Colonic mucosa (tissue), 4 donors: ENCODE measurements at regions not wholly inside any gene's neighbourhood (a gene's known extent, or its start where the extent isn't known, plus 50 kb on each side); places are given as distances from the start of the nearest gene placed in this dataset.
"Not testable (repeated sequence)": the region's sequence is repeated elsewhere in the genome, so short reads cannot be mapped to it uniquely, and the experiment has no call there.

Experiments
- DNase-seq: peaks from one replicate; pipeline ENCODE4 v3.0.0-alpha.2; 2020
- H3K27ac ChIP-seq: fragments of 200-600 bp; one replicate; pipeline ENCODE4 v1.8.0; 2021
- H3K27me3 ChIP-seq: fragments of 200-600 bp; one replicate; pipeline ENCODE4 v1.8.0; 2021
- H3K36me3 ChIP-seq: fragments of 200-600 bp; one replicate; pipeline ENCODE4 v1.8.0; 2021
- H3K4me1 ChIP-seq: fragments of 200-600 bp; one replicate; pipeline ENCODE4 v1.8.0; 2021; ENCODE audit warnings: mild to moderate bottlenecking
- H3K4me3 ChIP-seq: fragments of 200-600 bp; one replicate; pipeline ENCODE4 v1.8.0; 2021
- H3K9ac ChIP-seq, 2 donors: one replicate each; pipeline ENCODE4 v1.7.0; 2013; ENCODE audit warnings: control low read depth in 2 of 2, low read depth in 2 of 2, low read length in 2 of 2
- H3K9me3 ChIP-seq: fragments of 200-600 bp; one replicate; pipeline ENCODE4 v1.8.0; 2021
- intact Hi-C: fragments of 100-400 bp; cut with DNase I; formaldehyde crosslinking; loops from one replicate; pipeline ENCODE4 v1.14.1; 2022
- TF ChIP-seq, protein P1 (sequence below): fragments of 200-600 bp; IDR thresholded peaks from one replicate; pipeline ENCODE4 v1.8.0; 2022; ENCODE audit warnings: antibody characterized with exemption, mild to moderate bottlenecking
- donor health status: healthy.
- donor health status: DM: no; HTN: no; CAD: no.
- donor health status: DM: no; HTN: no; CAD: no.

DNA sequence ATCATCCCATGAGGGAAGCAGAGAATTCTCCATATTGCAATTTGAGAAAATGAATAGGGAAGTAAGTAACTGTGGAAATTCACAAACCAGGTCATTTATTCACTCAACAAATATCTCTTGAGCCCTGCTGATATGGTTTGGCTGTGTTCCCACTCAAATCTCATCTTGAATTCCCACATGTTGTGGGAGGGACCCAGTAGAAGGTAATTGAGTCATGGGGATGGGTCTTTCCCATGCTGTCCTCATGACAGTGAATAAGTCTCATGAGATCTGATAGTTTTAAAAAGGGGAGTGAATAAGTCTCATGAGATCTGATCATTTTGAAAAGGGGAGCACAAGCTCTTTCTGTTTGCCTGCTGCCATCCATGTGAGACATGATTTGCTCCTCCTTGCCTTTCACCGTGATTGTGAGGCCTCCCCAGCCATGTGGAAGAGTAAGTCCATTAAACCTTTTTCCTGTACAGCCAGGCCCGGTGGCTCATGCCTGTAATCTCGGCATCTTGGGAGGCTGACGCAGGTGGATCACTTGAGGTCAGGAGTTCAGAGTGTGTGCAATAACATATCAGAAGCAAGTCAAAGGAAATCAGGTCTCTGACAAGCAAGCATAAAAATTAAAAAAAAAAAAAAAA, 193.2 kb downstream of the NDUFA10 start:
- intact Hi-C loops: no loop called here
- TF ChIP-seq, protein P1, sequence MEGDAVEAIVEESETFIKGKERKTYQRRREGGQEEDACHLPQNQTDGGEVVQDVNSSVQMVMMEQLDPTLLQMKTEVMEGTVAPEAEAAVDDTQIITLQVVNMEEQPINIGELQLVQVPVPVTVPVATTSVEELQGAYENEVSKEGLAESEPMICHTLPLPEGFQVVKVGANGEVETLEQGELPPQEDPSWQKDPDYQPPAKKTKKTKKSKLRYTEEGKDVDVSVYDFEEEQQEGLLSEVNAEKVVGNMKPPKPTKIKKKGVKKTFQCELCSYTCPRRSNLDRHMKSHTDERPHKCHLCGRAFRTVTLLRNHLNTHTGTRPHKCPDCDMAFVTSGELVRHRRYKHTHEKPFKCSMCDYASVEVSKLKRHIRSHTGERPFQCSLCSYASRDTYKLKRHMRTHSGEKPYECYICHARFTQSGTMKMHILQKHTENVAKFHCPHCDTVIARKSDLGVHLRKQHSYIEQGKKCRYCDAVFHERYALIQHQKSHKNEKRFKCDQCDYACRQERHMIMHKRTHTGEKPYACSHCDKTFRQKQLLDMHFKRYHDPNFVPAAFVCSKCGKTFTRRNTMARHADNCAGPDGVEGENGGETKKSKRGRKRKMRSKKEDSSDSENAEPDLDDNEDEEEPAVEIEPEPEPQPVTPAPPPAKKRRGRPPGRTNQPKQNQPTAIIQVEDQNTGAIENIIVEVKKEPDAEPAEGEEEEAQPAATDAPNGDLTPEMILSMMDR: no peak
- no peak for DNase-seq
- Histone ChIP-seq H3K9ac (no peak overlapping the region), H3K4me1 (no peaks in the 10 kb centered on the region), H3K4me3 (no peak overlapping the region), H3K36me3 (no peaks in the 10 kb centered on the region), H3K27me3 (no peaks in the 10 kb centered on the region), H3K27ac (no peak overlapping the region), H3K9me3 (no peaks in the 10 kb centered on the region)

DNA sequence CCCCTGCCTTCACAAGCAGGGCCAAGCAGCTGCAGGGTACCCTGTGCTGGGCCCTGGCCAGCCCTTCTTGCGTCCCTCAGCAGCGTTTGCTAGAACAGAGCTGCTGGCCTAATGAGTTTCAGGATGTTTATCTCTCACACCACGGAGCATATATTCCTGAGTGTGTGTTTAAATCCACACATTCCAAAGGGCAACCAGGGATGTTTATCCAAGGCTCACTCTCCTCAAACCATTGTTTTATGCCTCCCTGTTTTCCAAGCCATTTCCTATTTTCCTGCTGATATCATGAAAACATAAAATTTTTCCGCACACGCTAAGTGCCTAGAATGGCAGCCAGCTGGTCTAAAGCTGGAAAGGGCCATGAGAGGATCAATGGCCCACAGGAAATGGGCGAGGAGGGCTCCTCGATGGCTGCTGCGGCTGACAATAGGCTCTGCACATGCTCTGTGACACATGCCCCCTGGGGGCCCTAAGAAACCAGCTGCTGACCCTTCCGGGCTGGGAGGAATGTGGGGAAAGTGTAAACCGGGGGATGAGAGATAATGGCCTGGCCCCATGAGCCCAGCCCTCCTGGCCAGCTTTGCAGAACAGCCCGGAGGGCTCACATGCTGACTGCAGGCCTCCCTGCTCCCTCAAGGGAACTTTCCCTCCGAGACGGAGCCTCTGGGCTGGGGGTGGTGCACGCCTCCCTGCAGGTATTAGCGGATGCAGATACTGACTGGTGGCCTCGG, 194.0 kb downstream of the NDUFA10 start:
- Histone ChIP-seq H3K27me3 (no peaks in the 10 kb centered on the region), H3K9ac (no peak overlapping the region), H3K27ac (no peak overlapping the region), H3K9me3 (no peaks in the 10 kb centered on the region), H3K4me3 (no peak overlapping the region), H3K36me3 (no peaks in the 10 kb centered on the region), H3K4me1 (no peaks in the 10 kb centered on the region)
- TF ChIP-seq, protein P1: no peak
- DNase-seq: peak; percentile 16
- intact Hi-C loops: no loop called here

DNA sequence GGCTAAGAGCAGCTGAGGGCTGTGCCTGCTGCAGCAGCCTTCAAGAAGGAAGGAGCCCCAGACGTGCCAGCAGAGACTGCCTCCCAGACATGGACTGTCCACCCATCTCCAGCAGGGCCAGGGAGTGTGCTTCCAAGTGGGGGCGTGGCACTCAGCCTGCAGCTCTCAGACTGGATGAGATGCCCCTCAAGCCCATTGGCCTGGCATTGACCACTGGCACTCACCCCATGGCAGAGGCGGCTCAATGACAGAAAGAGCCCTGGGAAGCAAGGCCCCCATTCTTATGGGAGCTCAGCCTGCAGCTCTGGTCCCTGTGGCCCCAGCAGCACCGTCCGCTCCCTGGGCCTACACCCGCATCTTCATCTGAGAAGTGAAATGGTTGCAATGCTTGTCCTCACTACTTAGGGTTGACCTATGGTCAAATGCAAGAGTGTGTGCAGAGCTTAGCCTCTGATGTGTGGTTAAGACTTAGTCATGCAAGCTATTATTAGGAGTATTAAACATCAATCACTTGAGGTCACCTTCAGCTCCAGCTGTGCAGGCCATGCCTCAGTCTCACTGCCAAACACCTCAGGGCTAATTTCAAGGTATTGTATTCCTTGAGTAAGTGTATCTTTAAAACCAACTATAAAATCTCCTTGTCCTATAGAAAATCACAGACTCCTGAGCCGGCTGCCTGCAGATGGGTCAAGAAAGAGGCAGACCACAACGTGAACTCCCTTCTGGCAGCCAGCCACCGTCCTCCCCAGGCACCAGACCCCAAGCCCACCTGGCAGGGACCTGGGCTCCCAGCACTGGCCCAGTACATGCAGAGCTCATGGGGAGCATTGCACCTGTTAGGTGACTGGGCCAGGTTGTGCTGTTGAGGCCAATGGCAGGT, 194.8 kb downstream of the NDUFA10 start:
- TF ChIP-seq, protein P1: no peak
- DNase-seq: peak; percentile 9
- Histone ChIP-seq H3K4me3 (no peak overlapping the region), H3K9ac (no peak overlapping the region), H3K27me3 (no peaks in the 10 kb centered on the region), H3K36me3 (no peaks in the 10 kb centered on the region), H3K27ac (no peak overlapping the region), H3K9me3 (no peaks in the 10 kb centered on the region), H3K4me1 (no peaks in the 10 kb centered on the region)
- intact Hi-C loops: no loop called here

DNA sequence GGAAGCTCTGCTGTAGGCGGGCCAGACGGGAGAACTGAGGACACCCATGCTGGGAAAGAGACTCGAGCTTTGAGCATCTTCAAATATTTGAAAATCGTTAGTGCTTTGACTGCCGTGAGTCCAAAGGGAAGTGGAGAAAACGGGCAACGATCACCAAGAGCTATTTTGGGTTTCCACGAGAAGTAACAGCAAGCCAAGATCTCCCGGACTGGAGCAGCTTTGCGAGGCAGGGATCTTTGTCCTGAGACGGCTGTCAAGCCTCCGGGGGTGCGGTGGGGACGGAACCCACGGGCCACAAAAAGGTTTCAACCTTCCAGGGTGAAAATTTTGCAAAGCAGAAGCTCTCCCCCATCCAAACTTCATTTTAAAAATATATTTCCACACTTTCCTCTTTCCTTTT, 195.8 kb downstream of the NDUFA10 start:
- Histone ChIP-seq H3K36me3 (no peaks in the 10 kb centered on the region), H3K4me3 (no peak overlapping the region), H3K9ac (no peak overlapping the region), H3K27ac (no peak overlapping the region), H3K27me3 (no peaks in the 10 kb centered on the region), H3K4me1 (no peaks in the 10 kb centered on the region), H3K9me3 (no peaks in the 10 kb centered on the region)
- intact Hi-C loops: no loop called here
- DNase-seq: peak; percentile 11
- TF ChIP-seq, protein P1: no peak

DNA sequence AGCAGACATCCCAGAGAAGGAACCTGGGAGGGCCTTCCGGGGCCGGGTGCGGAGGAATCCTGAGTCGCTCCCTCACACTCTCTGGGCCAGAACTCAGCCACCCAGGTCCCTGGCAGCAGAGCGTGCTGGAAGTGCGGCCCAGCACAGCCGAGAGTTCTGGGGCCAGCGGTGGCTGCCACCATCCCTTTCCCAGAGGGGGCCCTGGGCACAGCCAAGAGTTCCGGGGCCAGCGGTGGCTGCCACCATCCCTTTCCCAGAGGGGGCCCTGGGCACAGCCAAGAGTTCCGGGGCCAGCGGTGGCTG, 196.2 kb downstream of the NDUFA10 start:
- H3K36me3 ChIP-seq, DNase-seq, H3K9me3 ChIP-seq, H3K9ac ChIP-seq, intact Hi-C loops, H3K27me3 ChIP-seq, H3K27ac ChIP-seq, H3K4me1 ChIP-seq, H3K4me3 ChIP-seq: not testable (repeated sequence)
